HG02623 (cell line): ENCODE measurements at regions not wholly inside any gene's neighbourhood (a gene's known extent, or its start where the extent isn't known, plus 50 kb on each side); places are given as distances from the start of the nearest gene placed in this dataset.
"Not testable (repeated sequence)": the region's sequence is repeated elsewhere in the genome, so short reads cannot be mapped to it uniquely, and the experiment has no call there.

Experiments
- ATAC-seq: cut with Tn5 transposase; IDR thresholded peaks from one replicate; pipeline ENCODE4 v1.9.1; 2021; ENCODE audit warnings: moderate library complexity; ENCODE audit not compliant: unreplicated experiment

- ATAC-seq = no peak
These were observed 78.8 kb downstream of the IGLL1 start for GRCh38 chr22:23501261-23501619.

- ATAC-seq = no peak
These were observed 79.4 kb downstream of the IGLL1 start for GRCh38 chr22:23500508-23501260.

- no peak for ATAC-seq
These were observed 80.1 kb downstream of the IGLL1 start for GRCh38 chr22:23499845-23500500.

- ATAC-seq = no peak
These were observed 81.0 kb downstream of the IGLL1 start for GRCh38 chr22:23498811-23499798.

- ATAC-seq = not testable (repeated sequence)
These were observed 82.2 kb downstream of the IGLL1 start for GRCh38 chr22:23497889-23498288.

- ATAC-seq = no peak
These were observed 82.8 kb downstream of the IGLL1 start for GRCh38 chr22:23497016-23497885.

- no peak for ATAC-seq
These were observed 83.7 kb downstream of the IGLL1 start for GRCh38 chr22:23496445-23496833.

GRCh38 chr22:23495614-23496444 lies 84.3 kb downstream of the IGLL1 start:
- ATAC-seq = no peak

- ATAC-seq = no peak
These were observed 85.2 kb downstream of the IGLL1 start for GRCh38 chr22:23494930-23495266.

GRCh38 chr22:23485490-23485889 lies 94.6 kb downstream of the IGLL1 start:
- peak; percentile 73 for ATAC-seq

GRCh38 chr22:23484651-23485050 lies 95.4 kb downstream of the IGLL1 start:
- no peak for ATAC-seq

GRCh38 chr22:23481369-23481768 lies 98.7 kb downstream of the IGLL1 start:
- no peak for ATAC-seq

GRCh38 chr22:23478175-23478574 lies 101.9 kb downstream of the IGLL1 start:
- no peak for ATAC-seq

GRCh38 chr22:23474531-23474930 lies 105.6 kb downstream of the IGLL1 start:
- ATAC-seq = not testable (repeated sequence)

GRCh38 chr22:23473901-23474300 lies 106.2 kb downstream of the IGLL1 start:
- no peak for ATAC-seq

- not testable (repeated sequence) for ATAC-seq
These were observed 107.7 kb downstream of the IGLL1 start for GRCh38 chr22:23472376-23472775.

GRCh38 chr22:23471698-23472097 lies 108.4 kb downstream of the IGLL1 start:
- ATAC-seq = no peak

GRCh38 chr22:23470811-23471389 lies 109.2 kb downstream of the IGLL1 start:
- ATAC-seq = no peak

- no peak for ATAC-seq
These were observed 112.3 kb downstream of the IGLL1 start for GRCh38 chr22:23467721-23468294.
